ENCODE measurements at regions not wholly inside any gene's neighbourhood (a gene's known extent, or its start where the extent isn't known, plus 50 kb on each side); places are given as distances from the start of the nearest gene placed in this dataset.

DNA sequence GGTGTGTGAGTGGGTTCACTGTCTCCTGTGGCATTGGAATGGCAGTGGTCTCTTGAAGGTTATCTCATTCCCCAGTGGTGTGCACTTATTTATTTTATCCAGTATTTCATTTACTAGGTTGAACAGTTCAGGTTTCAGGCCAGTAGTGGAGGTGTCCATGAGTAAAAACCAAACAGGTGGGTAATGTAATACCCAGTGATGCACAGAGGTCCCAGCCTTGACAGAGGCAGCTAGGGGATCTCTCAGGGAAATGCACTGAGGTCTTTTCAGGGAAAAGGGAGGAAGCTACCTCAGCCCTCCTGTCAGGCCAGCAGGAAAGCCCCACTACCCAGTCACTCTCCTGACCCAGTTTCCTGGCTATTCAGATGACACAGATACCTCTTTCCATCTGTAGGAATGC lies 403.6 kb downstream of the UTRN start:
- intact Hi-C loops (cut with micrococcal nuclease; ENCODE audit: unreplicated experiment), result no loop called here
- Histone ChIP-seq H3K36me3 (ENCODE audit: control insufficient read depth, insufficient read depth, low read length) (0 out of 2 replicates have a peak, but pooled peaks cover 1% of the 10 kb centered on the region), H3K9me3 (no peaks in the 10 kb centered on the region), H3K4me3 (ENCODE audit: low read depth, low read length) (no peak overlapping the region), H3K4me1 (no peaks in the 10 kb centered on the region), H3K27me3 (replicated peaks; ENCODE audit: control insufficient read depth, insufficient read depth, low read length) (no peaks in the 10 kb centered on the region)
- Mint-ChIP-seq H3K4me3 (ENCODE audit: unreplicated experiment) (no peak overlapping the region), H3K4me1 (ENCODE audit: low read depth, unreplicated experiment) (no peaks in the 10 kb centered on the region), H3K27ac (ENCODE audit: unreplicated experiment) (no peak overlapping the region), H3K9me3 (ENCODE audit: unreplicated experiment) (peaks cover 9% of the 10 kb centered on the region), H3K36me3 (ENCODE audit: insufficient read depth, unreplicated experiment) (peaks cover 53% of the 10 kb centered on the region), H3K27me3 (ENCODE audit: insufficient read depth, unreplicated experiment) (no peaks in the 10 kb centered on the region)
- ChIA-PET POLR2A (no interaction called here), CTCF (no interaction called here)
- BruUV-seq (replicated peaks), result no TSS peak
- TF ChIP-seq, protein P1, sequence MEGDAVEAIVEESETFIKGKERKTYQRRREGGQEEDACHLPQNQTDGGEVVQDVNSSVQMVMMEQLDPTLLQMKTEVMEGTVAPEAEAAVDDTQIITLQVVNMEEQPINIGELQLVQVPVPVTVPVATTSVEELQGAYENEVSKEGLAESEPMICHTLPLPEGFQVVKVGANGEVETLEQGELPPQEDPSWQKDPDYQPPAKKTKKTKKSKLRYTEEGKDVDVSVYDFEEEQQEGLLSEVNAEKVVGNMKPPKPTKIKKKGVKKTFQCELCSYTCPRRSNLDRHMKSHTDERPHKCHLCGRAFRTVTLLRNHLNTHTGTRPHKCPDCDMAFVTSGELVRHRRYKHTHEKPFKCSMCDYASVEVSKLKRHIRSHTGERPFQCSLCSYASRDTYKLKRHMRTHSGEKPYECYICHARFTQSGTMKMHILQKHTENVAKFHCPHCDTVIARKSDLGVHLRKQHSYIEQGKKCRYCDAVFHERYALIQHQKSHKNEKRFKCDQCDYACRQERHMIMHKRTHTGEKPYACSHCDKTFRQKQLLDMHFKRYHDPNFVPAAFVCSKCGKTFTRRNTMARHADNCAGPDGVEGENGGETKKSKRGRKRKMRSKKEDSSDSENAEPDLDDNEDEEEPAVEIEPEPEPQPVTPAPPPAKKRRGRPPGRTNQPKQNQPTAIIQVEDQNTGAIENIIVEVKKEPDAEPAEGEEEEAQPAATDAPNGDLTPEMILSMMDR (IDR thresholded peaks at IDR 0.05; ENCODE audit: insufficient read depth in 1 of 2, low read depth in 1 of 2, low read length in 1 of 2, severe bottlenecking in 1 of 2, unreplicated experiment in 1 of 2), result no peak
- DNase-seq, result no peak

DNA sequence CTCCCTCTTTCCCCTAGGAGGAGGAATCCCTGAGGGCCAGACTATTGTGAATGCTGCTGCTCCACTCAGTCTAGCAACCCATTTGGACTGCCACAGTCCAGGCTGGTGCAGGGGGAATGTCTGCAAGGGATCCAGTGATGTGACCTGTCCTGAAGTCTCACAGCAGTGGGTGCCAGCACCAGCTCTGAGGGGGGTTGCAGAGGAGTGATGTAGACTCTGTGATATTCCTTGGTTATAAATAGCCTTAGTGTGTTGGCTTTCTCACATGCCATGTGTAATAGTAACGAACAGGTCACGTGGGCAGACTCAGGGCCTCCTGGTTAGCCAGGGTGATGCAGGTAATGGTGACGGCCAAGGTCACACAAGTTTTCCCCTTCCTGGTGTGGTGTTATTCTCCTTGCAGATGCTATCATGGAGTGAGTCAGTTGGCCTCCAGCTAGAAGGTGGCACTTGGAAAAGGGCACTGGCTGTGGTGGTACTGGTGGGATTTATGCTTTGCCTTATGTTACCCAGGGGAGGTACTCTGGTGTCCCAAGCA lies 404.4 kb downstream of the UTRN start:
- H3K27ac Mint-ChIP-seq (ENCODE audit: unreplicated experiment), result no peak overlapping the region
- POLR2A ChIA-PET, result no interaction called here
- no peaks in the 10 kb centered on the region for H3K4me1 Mint-ChIP-seq (ENCODE audit: low read depth, unreplicated experiment)

DNA sequence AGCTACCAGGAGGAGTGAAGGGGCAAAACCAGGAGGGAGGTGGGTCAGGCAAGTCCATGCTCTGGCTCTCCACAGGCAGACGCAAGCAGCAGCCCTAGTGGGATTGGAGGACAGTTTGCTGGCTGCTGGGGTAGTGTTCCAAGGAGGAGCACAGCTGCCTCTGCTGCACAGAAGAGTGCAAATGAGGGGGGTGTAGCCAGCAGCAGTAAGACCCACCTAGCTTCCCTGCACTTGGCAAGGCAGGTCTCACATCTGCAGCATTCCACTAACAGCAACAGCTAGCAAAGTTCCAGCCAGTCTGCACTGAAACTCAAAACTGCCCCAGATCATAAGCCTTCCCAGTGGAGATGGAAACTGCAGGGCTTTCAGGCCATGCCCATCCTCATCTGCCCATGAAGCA lies 405.0 kb downstream of the UTRN start:
- POLR2A ChIA-PET, result no interaction called here
- H3K36me3 Mint-ChIP-seq (ENCODE audit: insufficient read depth, unreplicated experiment), result peaks cover 54% of the 10 kb centered on the region
- BruUV-seq (replicated peaks), result no TSS peak
- no peaks in the 10 kb centered on the region for H3K4me1 Mint-ChIP-seq (ENCODE audit: low read depth, unreplicated experiment)
- intact Hi-C loops (cut with micrococcal nuclease; ENCODE audit: unreplicated experiment), result no loop called here
- no peak overlapping the region for H3K4me3 Mint-ChIP-seq (ENCODE audit: unreplicated experiment)
- no peaks in the 10 kb centered on the region for H3K4me1 ChIP-seq
- no peaks in the 10 kb centered on the region for H3K27me3 ChIP-seq (replicated peaks; ENCODE audit: control insufficient read depth, insufficient read depth, low read length)
- CTCF ChIA-PET, result no interaction called here
- H3K36me3 ChIP-seq (ENCODE audit: control insufficient read depth, insufficient read depth, low read length), result 0 out of 2 replicates have a peak, but pooled peaks cover 1% of the 10 kb centered on the region
- no peaks in the 10 kb centered on the region for H3K9me3 ChIP-seq
- no peak for DNase-seq
- no peak overlapping the region for H3K4me3 ChIP-seq (ENCODE audit: low read depth, low read length)
- no peak overlapping the region for H3K27ac Mint-ChIP-seq (ENCODE audit: unreplicated experiment)
- peaks cover 9% of the 10 kb centered on the region for H3K9me3 Mint-ChIP-seq (ENCODE audit: unreplicated experiment)
- TF ChIP-seq, protein P1 (IDR thresholded peaks at IDR 0.05; ENCODE audit: insufficient read depth in 1 of 2, low read depth in 1 of 2, low read length in 1 of 2, severe bottlenecking in 1 of 2, unreplicated experiment in 1 of 2), result no peak
- no peaks in the 10 kb centered on the region for H3K27me3 Mint-ChIP-seq (ENCODE audit: insufficient read depth, unreplicated experiment)

More for the DNA sequence above, 404.4 kb downstream of the UTRN start:
- no peaks in the 10 kb centered on the region for H3K4me1 ChIP-seq
- no peaks in the 10 kb centered on the region for H3K27me3 Mint-ChIP-seq (ENCODE audit: insufficient read depth, unreplicated experiment)
- CTCF ChIA-PET, result no interaction called here
- no peak overlapping the region for H3K4me3 ChIP-seq (ENCODE audit: low read depth, low read length)
- no peaks in the 10 kb centered on the region for H3K9me3 ChIP-seq
- H3K27me3 ChIP-seq (replicated peaks; ENCODE audit: control insufficient read depth, insufficient read depth, low read length), result no peaks in the 10 kb centered on the region
- no peak overlapping the region for H3K4me3 Mint-ChIP-seq (ENCODE audit: unreplicated experiment)
- DNase-seq, result no peak
- TF ChIP-seq, protein P1 (IDR thresholded peaks at IDR 0.05; ENCODE audit: insufficient read depth in 1 of 2, low read depth in 1 of 2, low read length in 1 of 2, severe bottlenecking in 1 of 2, unreplicated experiment in 1 of 2), result no peak
- peaks cover 9% of the 10 kb centered on the region for H3K9me3 Mint-ChIP-seq (ENCODE audit: unreplicated experiment)
- H3K36me3 ChIP-seq (ENCODE audit: control insufficient read depth, insufficient read depth, low read length), result 0 out of 2 replicates have a peak, but pooled peaks cover 1% of the 10 kb centered on the region
- no TSS peak for BruUV-seq (replicated peaks)
- intact Hi-C loops (cut with micrococcal nuclease; ENCODE audit: unreplicated experiment), result no loop called here
- H3K36me3 Mint-ChIP-seq (ENCODE audit: insufficient read depth, unreplicated experiment), result peaks cover 54% of the 10 kb centered on the region
